ENCODE measurements at regions not wholly inside any gene's neighbourhood (a gene's known extent, or its start where the extent isn't known, plus 50 kb on each side); places are given as distances from the start of the nearest gene placed in this dataset.

DNA sequence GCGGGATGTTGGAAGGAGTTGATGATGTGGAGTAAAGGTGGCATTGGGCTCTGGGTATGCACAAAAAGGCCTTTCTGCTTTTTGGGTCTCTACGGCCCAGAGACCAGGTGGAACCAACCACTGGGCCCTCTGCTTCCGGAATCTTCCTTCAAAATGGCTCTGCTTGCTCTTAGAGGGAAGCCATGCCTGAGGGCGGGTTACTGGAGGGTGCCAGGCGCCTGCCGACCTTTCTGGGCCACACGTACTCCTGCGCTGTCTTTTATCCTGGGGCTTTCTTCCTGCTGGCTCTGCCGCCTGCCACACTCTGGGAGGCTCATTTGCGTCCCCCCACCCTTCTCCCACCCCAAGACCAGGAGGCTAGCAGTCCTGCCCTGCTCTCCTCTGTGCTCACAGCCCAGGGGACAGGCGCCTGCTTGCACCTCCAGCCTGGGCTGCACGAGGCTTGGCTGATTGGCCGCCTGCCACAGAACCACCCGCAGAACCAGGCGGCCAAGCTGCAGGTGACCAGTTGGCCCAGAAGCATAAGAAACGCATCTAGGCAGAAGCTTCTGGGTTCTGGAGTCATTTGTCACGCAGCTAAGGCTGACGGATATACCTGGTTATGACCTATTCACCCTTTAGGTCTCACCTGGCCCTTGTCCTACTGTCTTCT, 536.9 kb downstream of the TBC1D22A start:
- H3K4me1 ChIP-seq (ENCODE audit: insufficient read depth, low read length), result no peaks in the 10 kb centered on the region
- H3K9me3 ChIP-seq (ENCODE audit: low read length), result no peaks in the 10 kb centered on the region
- ChIA-PET POLR2A (no interaction called here), CTCF (ENCODE audit: low intra/inter-chr PET ratio, low total read pairs) (no interaction called here)
- no peak overlapping the region for H2AFZ ChIP-seq (ENCODE audit: low read length)
- TF ChIP-seq YEATS4 (CRISPR knock-in tag; IDR thresholded peaks at IDR 0.05; ENCODE audit: borderline replicate concordance) (no peak), ZNF660 (CRISPR knock-in tag; IDR thresholded peaks at IDR 0.05; ENCODE audit: borderline replicate concordance, low read depth) (no peak), SRF (IDR thresholded peaks at IDR 0.05; ENCODE audit: low read depth, low read length) (no peak), RFX1 (IDR thresholded peaks at IDR 0.05) (no peak), RNF2 (conservative IDR thresholded peaks at IDR 0.05; ENCODE audit: low read depth) (no peak), AHR (CRISPR knock-in tag; IDR thresholded peaks at IDR 0.05) (no peak), KDM5B (CRISPR knock-in tag; IDR thresholded peaks at IDR 0.05; ENCODE audit: borderline replicate concordance) (no peak), YEATS2 (CRISPR knock-in tag; IDR thresholded peaks at IDR 0.05; ENCODE audit: borderline replicate concordance) (no peak), ZNF629 (CRISPR knock-in tag; conservative IDR thresholded peaks at IDR 0.05) (no peak), AKAP8 (CRISPR knock-in tag; IDR thresholded peaks at IDR 0.05) (no peak), MAFF (IDR thresholded peaks at IDR 0.05; ENCODE audit: low read depth, low read length) (no peak), PRPF4 (IDR thresholded peaks at IDR 0.05; ENCODE audit: low read depth, low read length, poor library complexity, severe bottlenecking) (no peak)
- TF ChIP-seq, protein P1, sequence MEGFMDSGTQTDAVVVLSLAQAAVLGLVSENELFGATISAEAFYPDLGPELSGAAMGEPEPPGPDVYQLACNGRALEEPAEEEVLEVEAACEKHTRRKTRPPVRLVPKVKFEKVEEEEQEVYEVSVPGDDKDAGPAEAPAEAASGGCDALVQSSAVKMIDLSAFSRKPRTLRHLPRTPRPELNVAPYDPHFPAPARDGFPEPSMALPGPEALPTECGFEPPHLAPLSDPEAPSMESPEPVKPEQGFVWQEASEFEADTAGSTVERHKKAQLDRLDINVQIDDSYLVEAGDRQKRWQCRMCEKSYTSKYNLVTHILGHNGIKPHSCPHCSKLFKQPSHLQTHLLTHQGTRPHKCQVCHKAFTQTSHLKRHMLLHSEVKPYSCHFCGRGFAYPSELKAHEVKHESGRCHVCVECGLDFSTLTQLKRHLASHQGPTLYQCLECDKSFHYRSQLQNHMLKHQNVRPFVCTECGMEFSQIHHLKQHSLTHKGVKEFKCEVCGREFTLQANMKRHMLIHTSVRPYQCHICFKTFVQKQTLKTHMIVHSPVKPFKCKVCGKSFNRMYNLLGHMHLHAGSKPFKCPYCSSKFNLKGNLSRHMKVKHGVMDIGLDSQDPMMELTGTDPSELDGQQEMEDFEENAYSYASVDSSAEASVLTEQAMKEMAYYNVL (CRISPR knock-in tag; IDR thresholded peaks at IDR 0.05; ENCODE audit: borderline replicate concordance), result no peak
- TF ChIP-seq, protein P2, sequence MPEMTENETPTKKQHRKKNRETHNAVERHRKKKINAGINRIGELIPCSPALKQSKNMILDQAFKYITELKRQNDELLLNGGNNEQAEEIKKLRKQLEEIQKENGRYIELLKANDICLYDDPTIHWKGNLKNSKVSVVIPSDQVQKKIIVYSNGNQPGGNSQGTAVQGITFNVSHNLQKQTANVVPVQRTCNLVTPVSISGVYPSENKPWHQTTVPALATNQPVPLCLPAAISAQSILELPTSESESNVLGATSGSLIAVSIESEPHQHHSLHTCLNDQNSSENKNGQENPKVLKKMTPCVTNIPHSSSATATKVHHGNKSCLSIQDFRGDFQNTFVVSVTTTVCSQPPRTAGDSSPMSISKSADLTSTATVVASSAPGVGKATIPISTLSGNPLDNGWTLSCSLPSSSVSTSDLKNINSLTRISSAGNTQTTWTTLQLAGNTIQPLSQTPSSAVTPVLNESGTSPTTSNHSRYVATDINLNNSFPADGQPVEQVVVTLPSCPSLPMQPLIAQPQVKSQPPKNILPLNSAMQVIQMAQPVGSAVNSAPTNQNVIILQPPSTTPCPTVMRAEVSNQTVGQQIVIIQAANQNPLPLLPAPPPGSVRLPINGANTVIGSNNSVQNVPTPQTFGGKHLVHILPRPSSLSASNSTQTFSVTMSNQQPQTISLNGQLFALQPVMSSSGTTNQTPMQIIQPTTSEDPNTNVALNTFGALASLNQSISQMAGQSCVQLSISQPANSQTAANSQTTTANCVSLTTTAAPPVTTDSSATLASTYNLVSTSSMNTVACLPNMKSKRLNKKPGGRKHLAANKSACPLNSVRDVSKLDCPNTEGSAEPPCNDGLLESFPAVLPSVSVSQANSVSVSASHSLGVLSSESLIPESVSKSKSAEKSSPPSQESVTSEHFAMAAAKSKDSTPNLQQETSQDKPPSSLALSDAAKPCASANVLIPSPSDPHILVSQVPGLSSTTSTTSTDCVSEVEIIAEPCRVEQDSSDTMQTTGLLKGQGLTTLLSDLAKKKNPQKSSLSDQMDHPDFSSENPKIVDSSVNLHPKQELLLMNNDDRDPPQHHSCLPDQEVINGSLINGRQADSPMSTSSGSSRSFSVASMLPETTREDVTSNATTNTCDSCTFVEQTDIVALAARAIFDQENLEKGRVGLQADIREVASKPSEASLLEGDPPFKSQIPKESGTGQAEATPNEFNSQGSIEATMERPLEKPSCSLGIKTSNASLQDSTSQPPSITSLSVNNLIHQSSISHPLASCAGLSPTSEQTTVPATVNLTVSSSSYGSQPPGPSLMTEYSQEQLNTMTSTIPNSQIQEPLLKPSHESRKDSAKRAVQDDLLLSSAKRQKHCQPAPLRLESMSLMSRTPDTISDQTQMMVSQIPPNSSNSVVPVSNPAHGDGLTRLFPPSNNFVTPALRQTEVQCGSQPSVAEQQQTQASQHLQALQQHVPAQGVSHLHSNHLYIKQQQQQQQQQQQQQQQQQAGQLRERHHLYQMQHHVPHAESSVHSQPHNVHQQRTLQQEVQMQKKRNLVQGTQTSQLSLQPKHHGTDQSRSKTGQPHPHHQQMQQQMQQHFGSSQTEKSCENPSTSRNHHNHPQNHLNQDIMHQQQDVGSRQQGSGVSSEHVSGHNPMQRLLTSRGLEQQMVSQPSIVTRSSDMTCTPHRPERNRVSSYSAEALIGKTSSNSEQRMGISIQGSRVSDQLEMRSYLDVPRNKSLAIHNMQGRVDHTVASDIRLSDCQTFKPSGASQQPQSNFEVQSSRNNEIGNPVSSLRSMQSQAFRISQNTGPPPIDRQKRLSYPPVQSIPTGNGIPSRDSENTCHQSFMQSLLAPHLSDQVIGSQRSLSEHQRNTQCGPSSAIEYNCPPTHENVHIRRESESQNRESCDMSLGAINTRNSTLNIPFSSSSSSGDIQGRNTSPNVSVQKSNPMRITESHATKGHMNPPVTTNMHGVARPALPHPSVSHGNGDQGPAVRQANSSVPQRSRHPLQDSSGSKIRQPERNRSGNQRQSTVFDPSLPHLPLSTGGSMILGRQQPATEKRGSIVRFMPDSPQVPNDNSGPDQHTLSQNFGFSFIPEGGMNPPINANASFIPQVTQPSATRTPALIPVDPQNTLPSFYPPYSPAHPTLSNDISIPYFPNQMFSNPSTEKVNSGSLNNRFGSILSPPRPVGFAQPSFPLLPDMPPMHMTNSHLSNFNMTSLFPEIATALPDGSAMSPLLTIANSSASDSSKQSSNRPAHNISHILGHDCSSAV (CRISPR knock-in tag; IDR thresholded peaks at IDR 0.05; ENCODE audit: borderline replicate concordance), result no peak
- no peak overlapping the region for H3K27ac ChIP-seq (ENCODE audit: extremely low read length, insufficient read depth, low read length)
- FAIRE-seq (no peak), ATAC-seq (no peak), DNase-seq (ENCODE audit: low spot score) (no peak)
- no peak overlapping the region for H3K4me3 ChIP-seq (replicated peaks in 1 of 3; ENCODE audit: insufficient read depth in 1 of 3, low read depth in 2 of 3, low read length in 3 of 3)
- H3K79me2 ChIP-seq (ENCODE audit: insufficient read depth, low read length), result no peaks in the 10 kb centered on the region
- no peaks in the 10 kb centered on the region for H3K36me3 ChIP-seq (replicated peaks in 1 of 2; ENCODE audit: control insufficient read depth in 1 of 2, insufficient read depth in 2 of 2, low read length in 2 of 2)
- in situ Hi-C loops (cut with HindIII; ENCODE audit: extremely low pct_ligation_motif_present, low pct_unique_long_range_greater_than_20kb) (no loop called here), intact Hi-C loops (cut with micrococcal nuclease; ENCODE audit: unreplicated experiment) (no loop called here)
- no TSS peak for BruUV-seq (replicated peaks)
- WGBS (ENCODE audit: low lambda C conversion rate), result 13% methylated on average over 7 of the region's 18 CpGs
- H3K4me2 ChIP-seq (ENCODE audit: low read depth, low read length), result no peak overlapping the region
- no peak overlapping the region for H3K9ac ChIP-seq (ENCODE audit: insufficient read depth, low read depth, low read length)
- H3K27me3 ChIP-seq (ENCODE audit: control insufficient read depth in 1 of 2, insufficient read depth in 2 of 2, low read length in 2 of 2), result peaks cover 14 to 61% of the 10 kb centered on the region in 2 experiments; a peak in 4 of 5 replicates
- no peaks in the 10 kb centered on the region for H4K20me1 ChIP-seq (ENCODE audit: insufficient read depth, low read length)

Measured in HepG2 (cell line).